GM23248 (cell line): ENCODE measurements at regions not wholly inside any gene's neighbourhood (a gene's known extent, or its start where the extent isn't known, plus 50 kb on each side); places are given as distances from the start of the nearest gene placed in this dataset.

ENCODE experiments used
- EZH2 ChIP-seq: fragments of 200-600 bp; sonication (generic); IDR thresholded peaks from 2 replicates; pipeline ENCODE4 v1.6.1; 2018; ENCODE audit warnings: antibody characterized with exemption, mild to moderate bottlenecking; ENCODE audit not compliant: insufficient read depth, poor library complexity, severe bottlenecking
- EZH2phosphoT487 ChIP-seq: fragments of 200-600 bp; sonication (generic); IDR thresholded peaks from 2 replicates; pipeline ENCODE4 v1.6.1; 2018; ENCODE audit warnings: antibody characterized with exemption, moderate library complexity, mild to moderate bottlenecking, low read depth; ENCODE audit not compliant: insufficient read depth

DNA sequence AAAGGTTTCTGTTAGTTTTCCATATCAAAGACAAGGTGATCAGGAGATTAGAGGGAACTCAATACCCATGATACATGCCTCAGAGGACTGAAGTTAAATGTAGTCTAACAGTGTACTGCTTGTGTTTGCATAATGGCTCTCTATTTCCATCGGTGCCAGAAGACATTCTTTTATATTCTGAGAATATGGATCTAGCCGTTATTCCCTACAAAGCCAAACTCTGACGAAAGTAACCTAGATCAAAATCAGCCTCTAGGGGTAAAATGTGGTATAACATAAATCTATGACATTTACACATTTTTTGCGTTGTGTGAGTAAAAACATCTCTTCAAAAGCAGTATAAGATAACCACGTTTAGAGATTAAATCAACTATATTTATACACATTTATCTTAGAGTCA lies 2232.7 kb downstream of the PCDH9 start:
- TF ChIP-seq EZH2phosphoT487 (no peak), EZH2 (no peak)
